Breast epithelium (tissue), 3 donors: ENCODE measurements at regions not wholly inside any gene's neighbourhood (a gene's known extent, or its start where the extent isn't known, plus 50 kb on each side); places are given as distances from the start of the nearest gene placed in this dataset.

ENCODE experiments used
- CTCF ChIP-seq, 3 donors: fragments of 450-650 bp; IDR thresholded peaks; one replicate each; pipeline ENCODE4 v1.5.1; 2016 to 2017; ENCODE audit warnings: antibody characterized with exemption in 3 of 3, mild to moderate bottlenecking in 3 of 3, moderate library complexity in 3 of 3
- POLR2A ChIP-seq: fragments of 450-650 bp; IDR thresholded peaks from one replicate; pipeline ENCODE4 v1.6.1; 2016; ENCODE audit warnings: antibody characterized with exemption, mild to moderate bottlenecking, moderate library complexity
- POLR2AphosphoS5 ChIP-seq, 3 donors: sonication (generic); formaldehyde crosslinking; IDR thresholded peaks; one replicate each; pipeline ENCODE4 v1.6.1; 2017; ENCODE audit warnings: antibody characterized with exemption in 3 of 3

- no peak for TF ChIP-seq POLR2A
- no peak for TF ChIP-seq CTCF (IDR thresholded peaks at IDR 0.05)
- no peak for TF ChIP-seq POLR2AphosphoS5 (IDR thresholded peaks at IDR 0.05)
Observed at GRCh38 chr4:19314116-19314515, 937.6 kb upstream of the SLIT2 start.
